HG03196 (cell line): ENCODE measurements at regions not wholly inside any gene's neighbourhood (a gene's known extent, or its start where the extent isn't known, plus 50 kb on each side); places are given as distances from the start of the nearest gene placed in this dataset.

Source experiments
- ATAC-seq: cut with Tn5 transposase; IDR thresholded peaks from one replicate; pipeline ENCODE4 v1.9.1; 2021; ENCODE audit not compliant: unreplicated experiment

DNA sequence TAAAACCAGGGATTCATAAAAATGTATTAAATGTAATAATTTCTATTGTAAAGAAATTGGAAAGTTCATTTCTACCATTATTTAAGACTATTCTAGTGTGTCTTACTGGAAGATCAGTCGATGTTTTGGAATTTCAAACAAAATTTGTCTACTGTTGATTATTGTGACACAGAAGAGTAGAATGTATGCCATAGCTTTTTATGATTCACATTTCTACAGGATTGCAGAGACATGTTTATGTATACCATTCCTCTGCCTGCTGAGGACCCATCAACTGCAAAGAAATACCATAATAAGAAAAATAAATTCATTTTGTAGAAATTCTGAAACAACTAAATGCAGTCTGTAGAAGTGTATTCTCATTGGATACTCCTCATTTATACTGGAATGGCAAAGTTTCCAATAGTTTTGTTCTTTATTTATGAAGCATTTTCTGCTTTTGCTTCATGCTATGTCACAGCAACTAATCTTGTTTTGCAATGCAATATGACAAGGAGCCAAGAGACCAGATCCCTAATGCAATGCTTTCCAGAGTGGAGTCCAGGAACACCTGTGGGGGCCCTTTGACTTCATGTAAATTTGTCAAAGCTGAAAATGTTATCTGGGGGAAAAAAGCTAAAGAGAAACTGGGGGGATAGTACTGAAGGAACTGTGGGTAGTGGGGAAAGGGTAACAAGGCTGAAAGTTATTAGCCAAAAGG is 172.9 kb upstream of the LRIG3 start:
- ATAC-seq: no peak

DNA sequence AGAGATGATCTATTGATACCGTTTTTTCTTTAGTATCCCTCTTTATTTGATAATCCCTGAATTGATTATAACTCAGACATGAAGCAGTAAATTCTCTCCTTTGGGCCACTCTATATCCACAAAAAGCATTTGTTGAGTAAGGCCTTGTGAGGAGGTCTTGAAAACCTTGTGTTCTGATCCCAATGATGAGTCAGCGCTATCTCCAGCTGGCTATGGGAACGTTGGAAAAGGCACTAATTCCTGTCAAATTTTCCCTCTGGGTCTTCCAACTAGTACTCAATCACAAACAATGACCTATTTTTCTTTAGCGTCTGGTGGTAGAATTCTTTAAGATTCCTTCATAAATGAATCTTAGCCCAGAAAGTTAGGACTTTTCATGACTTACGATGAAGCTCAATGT is 168.4 kb upstream of the LRIG3 start:
- no peak for ATAC-seq

DNA sequence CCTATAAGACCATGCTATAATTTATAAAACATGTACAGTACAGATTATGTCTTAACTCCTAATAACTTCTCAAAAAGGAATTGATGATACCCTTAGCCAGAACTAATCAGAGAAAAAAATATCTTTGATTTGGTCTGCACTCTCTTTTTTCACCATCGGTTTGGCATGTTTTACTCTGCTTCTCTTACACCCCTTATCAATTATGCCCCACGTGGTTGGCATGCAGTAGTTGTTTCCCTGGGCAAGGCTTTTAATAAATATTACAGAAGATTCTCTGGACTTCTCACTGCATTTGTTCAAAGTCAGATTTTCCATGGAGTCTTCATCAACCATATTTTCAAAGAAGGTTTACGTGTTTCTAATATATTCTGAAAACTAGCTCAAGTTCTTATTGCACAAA is 167.4 kb upstream of the LRIG3 start:
- ATAC-seq: no peak

DNA sequence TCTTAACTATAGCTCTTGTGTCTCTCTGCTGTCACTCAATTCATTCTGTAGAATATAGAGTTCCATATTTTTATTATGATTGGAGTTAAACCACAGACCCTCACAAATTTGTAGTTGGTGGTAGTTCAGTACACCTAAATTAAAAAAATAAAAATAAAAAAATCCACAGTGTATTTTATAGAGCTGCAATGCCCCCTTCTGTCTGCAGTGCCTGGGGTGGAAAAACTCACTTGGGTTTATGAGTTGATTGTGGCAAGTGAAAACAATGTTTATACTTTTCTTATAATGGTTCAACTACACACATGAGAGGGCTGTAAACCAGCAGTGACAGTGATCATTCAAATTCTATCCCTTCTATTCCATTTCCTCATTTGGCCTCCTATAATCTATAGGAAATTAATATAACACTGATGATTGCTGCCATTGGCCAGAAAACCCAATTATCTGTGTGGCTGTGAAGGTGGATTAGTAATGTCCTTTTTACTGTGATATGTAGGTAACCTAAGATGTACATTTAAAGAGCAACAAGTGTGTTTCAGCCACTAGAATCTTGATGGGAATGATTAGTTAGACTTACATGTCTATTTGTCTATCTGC is 166.9 kb upstream of the LRIG3 start:
- ATAC-seq: no peak

DNA sequence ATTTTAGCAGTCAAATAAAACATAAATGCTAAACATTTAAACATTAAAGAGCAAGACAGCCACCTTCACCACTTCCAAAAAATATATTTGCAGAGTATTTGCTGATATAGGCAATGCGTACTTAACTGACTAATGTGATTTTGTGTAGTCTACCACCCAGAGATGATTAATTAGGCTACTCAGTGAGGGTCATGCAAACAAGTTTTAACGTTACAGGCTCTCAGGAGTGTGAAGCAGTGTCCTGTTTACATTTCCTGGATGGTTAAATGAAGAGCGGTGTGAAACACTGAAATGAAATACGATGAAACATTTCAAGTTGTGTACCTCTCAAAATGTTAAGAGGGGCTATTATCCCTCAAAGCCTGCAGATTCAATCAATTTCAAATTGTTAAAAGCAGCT is 165.8 kb upstream of the LRIG3 start:
- no peak for ATAC-seq

DNA sequence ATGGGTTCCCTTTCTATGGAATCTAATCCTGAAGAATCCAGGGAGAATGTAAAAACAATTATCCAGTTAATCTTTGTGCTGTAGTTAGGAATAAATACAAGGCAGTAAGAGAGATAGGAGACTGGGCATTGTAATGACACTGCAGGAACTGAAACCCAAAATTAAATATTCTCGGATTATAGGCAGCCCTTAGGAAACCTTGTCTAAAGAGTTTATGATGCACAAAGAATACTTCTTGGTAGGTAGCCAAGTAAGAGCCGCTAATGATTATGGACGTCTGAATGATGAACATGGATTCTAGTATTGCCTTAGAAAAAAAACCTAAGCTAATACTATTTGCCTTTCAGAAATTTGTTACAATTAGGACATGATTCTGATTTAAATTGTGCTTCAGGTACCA is 165.4 kb upstream of the LRIG3 start:
- no peak for ATAC-seq

DNA sequence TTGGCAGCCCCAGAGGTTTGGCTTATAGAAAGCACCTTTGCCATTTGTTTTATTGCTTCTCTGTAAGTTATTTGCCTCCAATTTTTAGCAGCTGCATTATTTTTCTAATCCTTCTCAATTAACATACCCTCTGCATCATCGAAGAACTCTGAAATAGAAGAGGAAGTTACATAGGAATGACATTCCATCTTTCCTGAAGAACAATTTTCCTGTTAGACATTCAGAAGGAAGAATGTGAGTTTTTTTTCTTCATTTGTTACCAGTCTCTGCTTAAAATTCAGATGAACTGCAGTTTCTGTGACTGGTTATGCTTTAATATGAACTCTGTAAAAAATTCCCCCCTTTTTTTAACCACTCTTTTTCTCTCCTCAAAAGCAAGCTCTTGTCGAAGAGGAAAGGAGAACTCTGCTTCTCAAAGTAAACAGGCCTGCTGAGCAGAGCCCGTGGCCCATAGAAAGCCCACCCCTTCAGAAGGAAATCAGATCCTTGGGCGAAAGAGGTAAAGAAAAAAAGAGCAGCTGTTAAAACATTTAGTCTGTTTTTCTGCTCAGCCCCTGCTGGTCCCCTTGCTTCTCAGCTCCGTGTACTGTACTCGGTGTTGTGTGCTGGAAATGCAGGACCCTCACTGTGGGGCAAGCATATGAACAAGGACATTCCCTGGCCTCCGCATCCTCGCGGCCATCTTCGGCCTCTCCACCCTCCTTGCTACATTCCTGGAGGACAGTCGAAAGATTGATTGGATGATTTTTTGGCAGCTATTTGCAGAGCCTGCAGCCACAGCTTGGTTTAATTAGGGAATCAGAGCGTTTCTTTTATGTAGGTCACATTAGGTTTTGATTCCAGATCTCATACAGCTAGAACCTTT is 164.4 kb upstream of the LRIG3 start:
- no peak for ATAC-seq

DNA sequence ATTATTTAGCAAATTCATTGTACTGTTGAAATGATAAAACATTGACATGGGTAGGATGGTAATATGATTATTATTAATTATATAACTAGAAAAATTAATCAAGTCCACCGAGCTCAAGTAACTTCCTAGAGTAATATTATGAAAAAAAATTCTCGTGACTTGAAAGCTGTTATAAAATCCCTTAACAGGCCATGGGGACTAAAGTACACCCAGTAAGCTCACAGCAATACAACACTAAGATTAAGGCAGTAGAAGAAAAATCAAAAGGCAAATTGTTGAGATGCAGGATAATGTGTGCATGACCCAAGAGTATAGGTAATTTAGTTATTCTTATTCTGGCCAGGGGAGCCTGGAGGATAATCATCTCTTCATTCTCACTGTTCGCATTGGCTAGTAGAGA is 162.6 kb upstream of the LRIG3 start:
- no peak for ATAC-seq

DNA sequence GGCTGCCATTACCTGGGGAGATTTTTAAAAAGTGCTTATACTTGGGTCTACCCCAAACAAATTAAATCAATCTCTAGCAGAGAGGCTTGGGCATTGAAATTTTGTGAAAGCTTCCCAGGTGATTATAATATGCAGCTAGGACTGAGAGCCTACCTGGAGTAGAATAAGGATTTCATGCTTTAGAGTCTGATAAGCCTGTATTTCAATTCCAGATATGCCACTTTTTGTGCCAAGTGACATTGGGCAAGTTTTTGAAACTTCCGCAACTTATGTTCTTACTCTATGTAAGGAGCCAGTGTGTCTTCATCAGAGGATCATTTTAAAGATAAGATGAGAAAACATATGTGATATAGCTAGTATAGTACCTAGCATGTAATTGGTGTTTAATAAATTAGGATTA is 159.8 kb upstream of the LRIG3 start:
- no peak for ATAC-seq

DNA sequence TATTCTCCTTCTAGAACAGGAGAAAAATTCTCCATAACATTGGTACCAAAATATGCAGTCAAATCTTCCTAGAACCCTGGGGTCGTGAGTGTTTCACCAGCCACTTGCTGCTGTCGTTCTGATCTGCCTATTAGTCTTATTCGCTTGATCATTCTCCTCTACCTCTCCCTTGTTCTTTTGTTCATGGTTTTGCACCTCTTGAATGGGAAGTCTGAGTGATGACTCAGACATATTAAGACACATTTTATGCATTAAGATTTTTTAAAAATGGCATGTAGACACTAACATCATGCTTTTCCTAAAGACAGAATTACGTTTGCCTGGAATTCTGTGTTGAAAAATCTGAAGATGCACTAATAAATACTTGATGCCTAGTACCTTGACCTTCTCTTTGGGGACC is 159.2 kb upstream of the LRIG3 start:
- no peak for ATAC-seq

DNA sequence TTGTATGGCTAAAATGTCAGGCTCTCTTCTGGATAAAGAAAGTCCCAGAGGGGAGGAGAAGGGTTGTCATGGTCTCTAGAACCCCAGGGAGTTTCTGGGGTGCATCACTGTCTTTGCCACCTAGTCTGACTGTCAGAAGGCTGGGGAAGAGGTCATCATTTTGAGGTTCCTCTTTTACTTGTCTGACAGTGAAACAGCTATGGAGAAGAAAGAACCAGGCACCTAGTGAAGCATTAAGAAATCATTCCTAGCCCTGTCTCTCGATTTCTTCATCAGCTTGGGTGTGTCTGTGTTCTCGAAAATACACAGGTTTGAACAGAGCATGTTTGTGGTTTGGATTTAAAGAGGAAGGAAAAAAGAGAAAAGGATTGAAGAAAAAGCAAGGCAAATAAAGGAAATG is 158.7 kb upstream of the LRIG3 start:
- ATAC-seq: no peak

DNA sequence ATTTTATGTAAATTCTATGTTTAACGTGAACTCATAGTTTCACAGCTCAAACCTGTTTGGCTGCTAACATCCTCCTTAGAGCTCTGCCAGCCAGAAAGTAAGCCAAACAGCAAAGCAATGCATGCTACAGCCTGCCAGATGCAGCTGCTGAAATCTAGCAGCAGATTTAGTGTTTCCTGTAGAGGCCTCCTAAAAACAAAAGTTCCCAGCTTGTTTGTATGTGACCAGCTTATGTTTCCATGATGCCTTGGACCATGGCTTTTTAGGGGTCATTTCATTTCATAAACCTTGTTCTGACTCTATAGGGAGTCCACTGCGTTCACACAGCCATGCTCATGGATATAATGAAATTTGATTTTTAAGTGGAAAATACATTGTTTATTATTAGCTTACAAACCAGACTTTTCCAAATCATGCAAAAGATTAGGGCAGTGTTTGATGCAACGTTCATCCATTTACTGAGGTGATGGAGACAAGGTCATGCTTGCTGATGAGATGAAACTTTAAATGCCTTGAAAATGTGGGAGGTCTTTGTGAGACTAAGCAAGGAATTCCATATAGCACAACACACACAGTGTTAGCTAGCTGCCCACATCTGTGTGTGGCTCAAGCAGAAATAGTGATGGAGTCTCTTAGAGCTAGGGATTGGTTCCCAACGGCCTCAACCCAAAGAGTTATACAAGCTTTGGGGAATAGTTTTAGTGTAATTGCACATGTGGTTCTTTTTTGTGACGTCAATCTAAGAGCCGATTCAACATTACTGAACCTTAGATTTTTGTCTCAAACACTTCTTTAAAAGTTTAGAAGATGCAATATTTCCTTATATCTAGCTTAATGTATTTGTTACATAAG is 157.5 kb upstream of the LRIG3 start:
- ATAC-seq: no peak

DNA sequence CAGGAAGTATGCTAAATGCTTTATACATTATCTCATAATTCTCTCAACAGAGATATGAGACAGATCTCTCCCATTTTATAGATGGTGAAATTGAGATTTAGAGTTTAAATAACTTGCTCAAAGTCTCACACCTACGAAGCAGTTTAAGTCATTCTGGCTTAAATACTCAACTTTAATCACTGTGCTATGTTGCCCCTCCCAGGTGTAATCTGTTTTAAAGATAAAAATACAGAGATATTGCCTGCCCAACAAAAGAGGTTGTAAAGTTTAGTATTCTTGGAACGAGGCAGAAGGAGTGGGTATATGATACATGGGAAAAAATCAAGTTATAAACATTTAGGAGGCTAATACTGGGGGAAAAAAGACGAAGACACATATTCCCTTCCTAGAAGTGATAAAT is 156.8 kb upstream of the LRIG3 start:
- no peak for ATAC-seq

DNA sequence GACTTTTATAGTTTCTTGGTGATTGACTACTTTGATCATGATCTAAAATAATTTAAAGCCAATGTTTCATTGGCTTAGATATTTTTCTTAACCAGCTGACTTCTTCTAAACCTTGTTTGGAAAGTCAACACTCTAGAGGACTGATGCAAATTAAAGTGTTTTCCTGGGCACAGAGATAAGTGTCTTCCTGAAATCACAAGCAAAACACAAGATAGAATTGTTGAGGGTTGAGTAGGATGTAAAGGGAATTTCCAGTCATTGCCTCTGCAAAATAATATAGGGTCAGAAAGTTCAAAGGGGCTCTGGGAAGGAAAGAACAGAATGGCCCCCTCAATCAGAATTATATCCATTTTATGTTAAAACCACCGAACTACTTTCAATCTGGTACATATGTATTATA is 156.3 kb upstream of the LRIG3 start:
- ATAC-seq: no peak

DNA sequence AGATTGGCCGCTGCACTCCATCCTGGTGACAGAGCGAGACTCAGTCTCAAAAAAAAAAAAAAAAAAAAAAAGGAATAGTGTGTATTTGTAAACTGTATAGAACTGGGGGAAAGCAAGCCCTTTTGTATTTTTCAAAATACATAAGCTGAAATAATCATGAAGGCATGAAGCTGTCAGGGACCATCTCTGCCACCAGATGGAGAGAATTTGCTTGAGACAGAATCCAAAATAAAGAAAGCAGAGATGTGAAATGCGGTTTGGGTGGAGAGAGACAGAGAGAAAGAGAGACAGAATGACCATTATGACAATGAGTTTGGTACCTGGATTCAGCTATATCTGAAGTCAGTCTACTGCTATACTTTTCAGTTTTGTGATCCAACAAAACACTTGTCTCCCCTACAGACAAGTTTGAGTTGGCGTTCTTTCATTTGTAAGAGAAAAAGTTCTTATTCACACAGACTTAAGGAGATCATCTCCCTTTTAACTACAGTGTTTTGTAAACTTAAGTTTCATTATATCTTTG is 155.7 kb upstream of the LRIG3 start:
- ATAC-seq: no peak

DNA sequence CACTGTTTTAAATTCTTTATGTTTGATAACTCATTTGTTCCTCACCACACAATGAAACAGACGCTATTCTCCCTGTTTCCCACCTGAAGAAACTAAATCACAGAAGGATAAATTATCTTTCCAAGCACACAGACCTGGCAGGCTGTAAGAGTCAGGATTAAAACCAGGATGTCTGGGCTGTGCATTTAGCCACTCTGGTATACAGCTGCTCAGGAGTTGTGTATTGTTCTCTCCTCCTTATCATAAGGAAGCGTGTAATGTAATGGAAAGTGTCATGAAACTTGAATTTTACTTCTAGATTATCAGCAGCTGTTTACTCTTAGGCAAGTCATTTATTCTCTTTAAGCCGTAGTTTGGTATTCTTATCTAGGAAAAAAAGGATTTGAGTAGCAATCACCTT is 154.8 kb upstream of the LRIG3 start:
- ATAC-seq: no peak

DNA sequence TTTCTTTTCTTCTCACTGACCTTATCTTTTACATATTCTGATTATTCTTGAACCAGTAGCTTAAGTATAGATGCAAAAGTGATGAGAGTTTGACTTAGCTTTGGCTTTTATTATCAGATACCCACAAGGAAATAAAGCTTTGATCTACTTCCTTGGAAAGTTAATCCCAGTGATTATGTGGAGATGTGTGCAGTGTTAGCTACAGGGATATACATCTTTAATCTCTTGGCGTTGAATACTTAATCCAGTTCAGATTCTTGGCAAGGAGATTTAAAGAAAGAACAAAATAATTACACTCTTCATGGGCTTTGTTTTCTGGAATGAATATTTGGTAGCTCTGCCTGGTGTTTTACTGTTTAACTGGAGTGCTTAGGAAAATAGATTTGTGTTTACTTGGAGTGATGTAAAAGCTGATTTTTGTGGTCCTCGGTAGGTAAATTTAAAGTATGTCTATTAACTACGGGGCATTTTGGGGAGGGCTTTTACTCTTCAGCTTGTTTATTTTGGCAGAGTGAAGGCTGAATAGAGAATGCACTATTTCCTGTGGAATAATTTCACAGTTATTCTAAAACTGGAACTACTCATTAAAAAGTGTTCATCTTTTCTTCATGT is 150.1 kb upstream of the LRIG3 start:
- ATAC-seq: no peak

DNA sequence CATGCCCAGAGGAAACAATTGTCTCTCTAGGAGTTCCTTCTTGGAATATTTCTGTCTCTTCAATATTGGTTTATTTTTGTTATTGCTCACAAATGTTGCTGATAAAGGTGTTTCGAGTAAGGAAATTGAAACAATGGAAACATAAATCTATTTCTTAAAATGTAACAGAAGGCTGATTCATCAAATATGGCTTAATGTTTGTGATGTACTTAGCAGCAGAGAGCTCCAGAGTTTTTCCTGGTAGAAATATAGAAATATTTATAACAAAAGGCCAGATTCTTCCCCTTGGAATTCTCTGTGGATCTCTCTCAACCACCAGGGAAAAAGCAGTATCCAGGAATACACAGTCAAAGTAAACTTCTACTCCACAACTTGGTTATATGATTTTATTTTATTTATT is 149.2 kb upstream of the LRIG3 start:
- ATAC-seq: no peak

DNA sequence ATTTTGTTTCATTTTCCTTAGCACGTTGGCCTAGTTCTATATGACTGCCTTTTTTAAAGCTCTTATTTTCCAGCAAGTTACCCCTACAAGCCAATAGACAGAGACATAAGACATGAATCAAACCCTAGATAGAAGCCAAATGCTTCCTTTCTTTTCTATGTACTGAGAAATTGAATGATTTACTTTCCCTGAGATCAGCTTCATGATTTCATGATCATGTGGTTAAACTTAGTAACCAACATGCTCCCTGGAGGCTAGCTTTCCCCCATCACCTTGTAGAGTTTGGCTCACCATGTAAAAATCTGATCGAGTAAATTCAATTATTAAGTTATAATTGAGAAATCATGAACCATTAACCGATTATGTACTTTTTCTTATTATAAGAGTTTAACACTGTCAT is 148.1 kb upstream of the LRIG3 start:
- ATAC-seq: no peak

DNA sequence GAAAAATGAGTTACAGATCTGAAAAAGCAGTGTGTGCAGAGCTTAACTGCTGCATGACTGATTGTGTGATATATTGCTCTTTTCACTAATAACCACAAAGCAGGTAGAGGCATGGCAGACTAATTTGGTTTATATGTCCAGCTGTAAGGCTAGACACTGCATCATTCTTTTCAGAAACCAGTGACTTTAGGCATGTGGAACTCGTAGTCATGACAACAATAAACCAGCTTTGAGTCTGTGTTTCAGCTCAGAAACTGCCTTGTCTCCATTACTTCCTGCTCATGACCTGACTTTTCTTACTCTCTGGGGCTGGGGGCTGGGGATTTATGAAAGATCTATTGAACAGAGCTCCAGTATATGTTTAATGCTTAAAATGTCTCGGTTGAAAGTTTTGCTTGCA is 146.8 kb upstream of the LRIG3 start:
- no peak for ATAC-seq

DNA sequence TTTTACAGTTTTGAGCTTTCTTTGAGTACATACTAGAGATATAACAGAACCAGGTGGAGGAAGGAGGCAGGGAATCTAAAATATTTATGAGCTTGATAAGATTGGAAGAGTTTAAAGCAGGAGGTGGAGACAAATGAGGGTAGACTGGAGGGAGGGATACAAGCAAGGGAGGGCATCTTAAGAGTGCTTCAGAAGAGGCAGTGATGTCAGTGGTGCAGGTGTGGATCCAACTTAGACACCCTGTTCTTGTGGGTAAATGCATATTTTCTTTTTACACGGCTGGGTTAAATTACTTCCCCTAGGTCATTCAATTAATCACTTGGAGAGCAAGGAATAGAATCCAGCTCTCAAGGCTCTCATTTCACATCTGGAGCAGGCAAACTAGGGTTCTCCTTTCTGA is 146.1 kb upstream of the LRIG3 start:
- ATAC-seq: no peak
